H1 (cell line): ENCODE measurements at regions not wholly inside any gene's neighbourhood (a gene's known extent, or its start where the extent isn't known, plus 50 kb on each side); places are given as distances from the start of the nearest gene placed in this dataset.

Source experiments
- JUND ChIP-seq: IDR thresholded peaks from 2 replicates; pipeline ENCODE4 v1.6.1; 2011; ENCODE audit warnings: mild to moderate bottlenecking, improper control_type of control experiment, low read length
- KDM1A ChIP-seq: fragments of 200-600, 300-600 bp; sonication (generic); IDR thresholded peaks from 2 replicates; pipeline ENCODE4 v1.7.1; 2016; ENCODE audit warnings: mild to moderate bottlenecking, low read length, borderline replicate concordance
- NRF1 ChIP-seq: IDR thresholded peaks from 2 replicates; pipeline ENCODE4 v1.6.1; 2011; ENCODE audit warnings: mild to moderate bottlenecking, low read depth, low read length, improper control_type of control experiment
- POU5F1 ChIP-seq: IDR thresholded peaks from 2 replicates; pipeline ENCODE4 v1.6.1; 2011; ENCODE audit warnings: low read depth, mild to moderate bottlenecking, low read length, moderate library complexity
- RXRA ChIP-seq: IDR thresholded peaks from 2 replicates; pipeline ENCODE4 v1.6.1; 2011; ENCODE audit warnings: low read depth, mild to moderate bottlenecking, low read length, moderate library complexity; ENCODE audit not compliant: insufficient read depth
- SUZ12 ChIP-seq: fragments of 200-600 bp; sonication (generic); IDR thresholded peaks from 2 replicates; pipeline ENCODE4 v1.6.1; 2012; ENCODE audit warnings: mild to moderate bottlenecking, inconsistent platforms, low read length, moderate library complexity, mixed read lengths
- TAF7 ChIP-seq: optimal IDR thresholded peaks from 2 replicates; pipeline ENCODE3; 2011; ENCODE audit warnings: low read depth, mild to moderate bottlenecking, inconsistent platforms, low read length, moderate library complexity, borderline replicate concordance
- ZNF274 ChIP-seq: IDR thresholded peaks from 2 replicates; pipeline ENCODE4 v1.7.0; 2012; ENCODE audit warnings: low read length, borderline replicate concordance; ENCODE audit errors: extremely low read depth
- TF ChIP-seq, protein P1 (sequence below): IDR thresholded peaks from 2 replicates; pipeline ENCODE4 v1.6.1; 2012; ENCODE audit warnings: low read length, inconsistent platforms

DNA sequence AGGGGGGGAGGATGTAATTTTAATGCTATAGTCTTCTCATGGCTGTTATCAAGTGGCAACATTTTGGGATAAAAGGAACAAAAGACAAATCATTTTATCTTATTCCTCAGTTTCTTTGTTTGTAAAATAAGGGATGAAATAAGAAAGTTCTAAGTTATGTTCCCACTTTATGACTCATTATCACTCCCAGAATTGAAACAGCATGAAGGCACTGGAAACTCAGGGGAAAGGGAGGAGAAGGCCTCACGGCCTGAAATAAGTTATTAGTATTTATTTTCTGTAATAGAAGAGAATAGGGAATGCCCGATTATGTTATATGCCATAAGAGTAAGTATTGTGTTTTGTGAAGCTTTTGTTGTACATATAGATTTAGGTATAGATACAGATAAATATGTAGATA lies 85.0 kb upstream of the NAMPT start (continued):
- TF ChIP-seq KDM1A, result no peak
- no peak for TF ChIP-seq RXRA
- TF ChIP-seq SUZ12, result no peak
- no peak for TF ChIP-seq JUND
- TF ChIP-seq, protein P1, sequence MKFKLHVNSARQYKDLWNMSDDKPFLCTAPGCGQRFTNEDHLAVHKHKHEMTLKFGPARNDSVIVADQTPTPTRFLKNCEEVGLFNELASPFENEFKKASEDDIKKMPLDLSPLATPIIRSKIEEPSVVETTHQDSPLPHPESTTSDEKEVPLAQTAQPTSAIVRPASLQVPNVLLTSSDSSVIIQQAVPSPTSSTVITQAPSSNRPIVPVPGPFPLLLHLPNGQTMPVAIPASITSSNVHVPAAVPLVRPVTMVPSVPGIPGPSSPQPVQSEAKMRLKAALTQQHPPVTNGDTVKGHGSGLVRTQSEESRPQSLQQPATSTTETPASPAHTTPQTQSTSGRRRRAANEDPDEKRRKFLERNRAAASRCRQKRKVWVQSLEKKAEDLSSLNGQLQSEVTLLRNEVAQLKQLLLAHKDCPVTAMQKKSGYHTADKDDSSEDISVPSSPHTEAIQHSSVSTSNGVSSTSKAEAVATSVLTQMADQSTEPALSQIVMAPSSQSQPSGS, result no peak
- TF ChIP-seq TAF7, result no peak
- TF ChIP-seq ZNF274, result no peak
- TF ChIP-seq POU5F1, result no peak
- no peak for TF ChIP-seq NRF1
